ENCODE measurements at regions not wholly inside any gene's neighbourhood (a gene's known extent, or its start where the extent isn't known, plus 50 kb on each side); places are given as distances from the start of the nearest gene placed in this dataset.

DNA sequence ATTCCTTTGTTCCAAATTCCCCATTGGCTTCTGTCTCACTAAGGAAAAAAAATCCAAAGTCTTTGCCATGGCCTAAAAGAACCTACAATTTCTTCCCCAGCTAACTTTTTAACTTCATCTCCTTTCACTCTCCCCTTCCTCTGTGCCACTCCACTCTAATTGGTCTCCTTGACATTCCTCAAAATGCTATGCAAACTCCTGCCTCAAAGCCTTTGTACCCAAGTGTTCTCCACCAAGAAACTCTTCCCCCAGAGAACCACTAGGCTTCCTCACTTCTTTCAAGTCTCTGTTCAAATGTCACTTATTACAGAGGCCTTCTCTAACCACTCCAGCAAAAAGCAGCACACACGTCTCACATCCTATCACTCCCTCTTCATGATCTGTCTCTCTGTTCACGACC, 91.6 kb upstream of the NR4A3 start:
- no peak for DNase-seq

GRCh38 chr9:99731950-99732349, 89.7 kb upstream of the NR4A3 start:
- no peak for DNase-seq

- DNase-seq, result no peak
Observed at GRCh38 chr9:99732715-99733114, 89.0 kb upstream of the NR4A3 start.

- DNase-seq, result no peak
Observed at GRCh38 chr9:99735041-99735440, 86.6 kb upstream of the NR4A3 start.

DNA sequence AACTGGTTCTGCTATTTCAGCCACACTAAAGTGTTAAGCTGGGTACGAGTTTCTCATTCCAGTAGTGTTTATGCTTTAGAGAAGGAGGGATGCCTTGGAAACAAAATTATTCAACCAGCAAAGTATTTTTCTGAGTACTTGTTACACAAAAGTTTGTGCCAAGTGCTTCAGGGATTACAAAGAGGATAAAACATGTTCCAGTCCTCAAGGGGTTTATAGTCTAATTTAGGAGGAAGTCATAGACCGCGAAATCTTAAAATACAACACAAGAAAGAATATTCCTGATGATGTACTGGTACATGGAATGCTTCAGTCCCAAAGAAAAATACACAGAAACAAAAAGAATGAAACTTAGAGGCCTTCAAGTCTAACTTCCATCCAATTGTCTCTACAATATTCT, 85.4 kb upstream of the NR4A3 start:
- DNase-seq, result no peak

DNA sequence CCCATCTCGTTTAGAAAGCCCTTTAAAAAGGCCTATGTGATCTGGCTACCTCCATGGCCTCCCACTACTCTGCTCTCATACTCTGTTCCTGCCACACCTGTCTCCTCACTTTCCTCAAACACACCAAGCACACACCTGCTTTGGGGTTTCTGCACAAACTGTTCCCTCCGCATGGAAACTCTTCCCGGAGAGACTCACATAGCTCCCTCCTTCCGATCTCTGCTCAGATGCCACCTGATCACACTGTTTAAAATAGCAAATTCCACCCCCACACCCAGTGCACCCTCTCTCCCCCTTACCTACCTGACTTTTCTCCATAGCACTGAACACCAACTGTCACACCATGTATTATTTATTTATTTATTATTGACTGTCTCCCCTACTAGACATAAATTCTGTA, 84.0 kb upstream of the NR4A3 start:
- no peak for DNase-seq

- DNase-seq, result no peak
Observed at GRCh38 chr9:99743006-99743405, 78.7 kb upstream of the NR4A3 start.

DNA sequence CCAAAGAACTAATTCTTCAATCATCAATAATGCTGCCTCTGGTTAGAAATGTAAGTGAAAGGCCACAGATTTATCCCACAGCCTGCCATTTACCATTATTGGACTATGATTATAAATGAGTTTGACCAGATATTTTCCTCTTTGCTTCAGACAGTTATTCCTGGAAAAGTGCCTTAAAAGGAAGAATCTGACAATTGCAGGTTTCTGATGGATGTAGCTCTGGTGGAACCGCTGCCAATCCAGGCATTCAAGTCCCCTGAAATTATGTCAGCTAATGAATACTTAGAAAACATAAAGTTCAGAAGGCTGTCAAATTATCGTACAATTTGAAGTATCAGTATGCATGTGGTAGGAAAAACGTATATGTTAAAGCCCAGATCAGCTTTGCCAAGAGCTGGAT, 78.2 kb upstream of the NR4A3 start:
- no peak for DNase-seq

DNA sequence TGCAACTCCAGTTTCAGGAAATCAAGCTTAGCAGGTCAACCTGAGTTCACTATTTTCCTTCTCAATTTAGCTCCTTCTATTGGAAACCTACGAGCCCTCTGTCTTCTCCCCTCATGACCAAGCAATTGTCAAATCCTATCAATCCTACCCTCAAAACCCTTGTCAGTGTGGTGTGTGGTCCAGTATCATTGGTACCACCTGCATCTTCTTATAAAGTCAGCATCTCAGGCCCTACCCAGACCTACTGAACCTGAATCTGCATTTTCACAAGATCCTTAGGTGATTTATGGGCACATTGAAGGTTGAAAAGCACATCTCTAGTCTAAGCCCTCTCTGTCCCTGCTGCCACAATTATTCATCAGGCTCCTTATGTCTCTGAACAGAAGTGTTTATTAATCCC, 77.6 kb upstream of the NR4A3 start:
- DNase-seq, result no peak

DNA sequence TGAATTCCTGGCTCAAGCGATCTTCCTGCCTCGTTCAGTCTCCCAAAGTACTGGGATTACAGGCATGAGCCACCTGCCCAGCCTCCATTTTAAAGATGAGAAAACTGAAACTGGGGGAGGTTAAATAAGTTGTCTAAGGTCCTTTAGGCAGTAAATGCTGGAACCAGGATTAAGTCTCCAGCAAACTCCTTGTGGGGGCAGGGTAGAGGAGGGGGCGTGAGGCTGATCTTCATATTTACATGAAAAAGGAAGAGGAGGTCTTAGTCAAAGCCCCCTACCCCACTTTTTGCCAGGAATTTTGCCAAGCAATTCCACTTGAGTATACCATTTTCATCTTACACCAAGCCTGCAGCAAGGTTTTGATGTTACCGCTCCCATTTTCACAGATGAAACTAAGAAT, 76.6 kb upstream of the NR4A3 start:
- no peak for DNase-seq

DNA sequence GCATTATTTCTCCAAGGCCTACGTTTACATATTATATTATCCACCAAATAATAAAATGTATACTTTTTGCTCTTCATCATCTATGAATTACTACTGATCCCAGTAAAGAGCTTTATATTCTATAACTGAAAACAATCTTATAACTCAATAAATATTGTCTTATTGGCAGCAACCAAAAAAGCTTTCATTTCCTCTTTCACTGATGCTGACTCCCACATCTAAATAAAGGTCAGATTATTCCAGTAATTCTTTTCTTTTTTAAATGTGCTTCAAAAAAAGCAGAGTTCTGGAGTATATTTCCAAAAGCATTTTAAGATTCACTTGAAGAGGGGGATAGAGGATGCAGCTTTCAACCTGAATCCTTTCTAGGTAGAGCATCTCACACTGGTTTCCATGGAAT, 75.3 kb upstream of the NR4A3 start:
- DNase-seq, result no peak

- no peak for DNase-seq
Observed at GRCh38 chr9:99748266-99748665, 73.4 kb upstream of the NR4A3 start.

GRCh38 chr9:99748676-99749075, 73.0 kb upstream of the NR4A3 start:
- no peak for DNase-seq

DNA sequence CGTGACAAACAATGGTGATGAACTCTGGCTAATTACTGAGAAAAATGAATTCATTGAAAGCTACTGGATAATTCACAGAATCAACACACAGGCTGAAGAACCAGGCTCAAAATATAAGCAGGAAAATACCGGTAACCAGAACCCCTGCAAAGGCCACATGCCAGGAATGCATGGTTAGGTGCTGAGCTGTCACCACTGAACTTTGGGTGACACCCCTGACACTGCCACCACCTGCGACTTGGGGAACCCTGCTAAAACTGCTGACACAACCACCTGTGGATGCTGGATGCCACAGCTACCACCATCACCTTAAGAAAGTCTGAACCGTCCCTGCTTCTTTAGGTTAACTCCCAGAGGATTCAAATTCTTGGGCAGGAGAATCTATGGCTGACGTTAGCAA, 72.0 kb upstream of the NR4A3 start:
- no peak for DNase-seq

DNA sequence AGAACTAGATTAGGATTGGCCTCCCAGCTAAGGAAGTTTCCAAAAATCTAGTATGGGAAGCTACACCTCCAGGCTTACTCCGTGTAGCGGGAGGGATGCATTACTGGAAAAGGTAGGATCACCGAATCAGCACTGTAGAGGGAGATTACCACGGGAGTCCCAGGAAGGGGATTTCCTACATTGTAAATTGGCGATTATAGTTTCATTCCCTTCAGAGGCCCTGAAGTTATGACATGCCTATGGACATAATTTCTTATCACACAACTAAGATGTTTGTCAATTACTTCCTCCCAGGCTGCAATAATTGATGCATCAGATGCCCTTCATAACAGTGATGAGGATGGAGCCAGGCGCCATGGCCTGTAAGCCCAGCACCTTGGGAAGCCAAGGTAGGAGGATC, 71.2 kb upstream of the NR4A3 start:
- no peak for DNase-seq

- DNase-seq, result no peak
Observed at GRCh38 chr9:99752417-99753109, 69.1 kb upstream of the NR4A3 start.

GRCh38 chr9:99753436-99753835, 68.2 kb upstream of the NR4A3 start:
- DNase-seq, result no peak

DNA sequence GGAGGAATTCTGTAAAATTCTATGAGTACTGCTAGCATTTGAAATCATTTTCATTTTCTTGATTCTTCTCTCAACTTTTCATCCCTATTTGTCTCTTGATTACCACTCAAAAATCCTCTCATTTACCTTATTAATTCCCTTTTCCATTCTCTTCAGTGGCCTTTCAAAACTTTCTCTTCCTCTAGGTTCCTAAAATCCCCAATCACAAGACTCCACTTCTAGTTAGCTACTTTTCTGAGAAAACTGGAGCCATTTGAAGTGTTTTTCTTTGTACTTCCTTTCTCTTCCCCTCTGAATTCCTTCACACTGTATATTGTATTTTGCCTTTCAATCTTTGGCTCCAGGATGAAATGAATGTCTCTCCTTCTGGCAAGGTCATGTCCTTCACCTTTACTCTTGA, 61.3 kb upstream of the NR4A3 start:
- no peak for DNase-seq

GRCh38 chr9:99762470-99762869, 59.2 kb upstream of the NR4A3 start:
- no peak for DNase-seq

All from NCI-H2171 treated with DMSO at 0.1 percent for 48 hours (cell line).